SK-N-SH (cell line): ENCODE measurements at regions not wholly inside any gene's neighbourhood (a gene's known extent, or its start where the extent isn't known, plus 50 kb on each side); places are given as distances from the start of the nearest gene placed in this dataset.

Experiments used
- CTCF ChIA-PET: fragments of 300-600, 350-600 bp; formaldehyde crosslinking; extraction: SDS; loops from one replicate; lab custom pipeline; 2021; lab: Yijun Ruan, JAX
- POLR2A ChIA-PET: fragments of 350-600 bp; sonication (Branson Sonifier 250); formaldehyde crosslinking; extraction: SDS; loops from one replicate; lab custom pipeline; 2020; ENCODE audit warnings: antibody characterized with exemption, inconsistent platforms; lab: Yijun Ruan, JAX
- DNase-seq: peaks from one replicate; pipeline ENCODE4 v3.0.0; 2012
- H2AFZ ChIP-seq: fragments of 200-600 bp; sonication (generic); 2 replicates; pipeline ENCODE4 v1.8.1; 2016; ENCODE audit warnings: antibody characterized with exemption, mild to moderate bottlenecking, low read depth
- H3F3A ChIP-seq: fragments of 200-600 bp; sonication (generic); replicated peaks from 2 replicates; pipeline ENCODE3; 2016; ENCODE audit warnings: antibody characterized with exemption, mild to moderate bottlenecking; ENCODE audit not compliant: insufficient read depth
- H3K27ac ChIP-seq, 2 experiments: fragments of 200-500 bp in 1 of 2; fragments of 200-600 bp in 1 of 2; sonication (Bioruptor generic) in 1 of 2; sonication (generic), shearing (Covaris generic) in 1 of 2; 2 replicates each; pipeline versions ENCODE4 v1.5.1 to v1.6.1; 2014 to 2016; ENCODE audit warnings: low read depth in 2 of 2, inconsistent platforms in 1 of 2, low read length in 1 of 2, mild to moderate bottlenecking in 1 of 2, mixed read lengths in 1 of 2
- H3K27me3 ChIP-seq: fragments of 200-600 bp; sonication (generic), shearing (Covaris generic); 2 replicates; pipeline ENCODE4 v1.6.1; 2016; ENCODE audit warnings: mixed run types; ENCODE audit not compliant: insufficient read depth
- H3K36me3 ChIP-seq, 2 experiments: fragments of 200-500 bp in 1 of 2; fragments of 200-600 bp in 1 of 2; sonication (Bioruptor generic) in 1 of 2; sonication (generic) in 1 of 2; replicated peaks in 1 of 2; 2 replicates each; pipeline versions ENCODE3 to v1.5.1; 2014 to 2016; ENCODE audit warnings: low read length in 1 of 2, mild to moderate bottlenecking in 1 of 2; ENCODE audit not compliant: insufficient read depth in 2 of 2, control insufficient read depth in 1 of 2
- H3K4me1 ChIP-seq, 2 experiments: fragments of 200-500 bp in 1 of 2; fragments of 200-600 bp in 1 of 2; sonication (Bioruptor generic) in 1 of 2; sonication (generic), shearing (Covaris generic) in 1 of 2; 2 replicates each; pipeline versions ENCODE4 v1.5.1 to v1.6.1; 2014 to 2016; ENCODE audit warnings: low read depth in 1 of 2, low read length in 1 of 2, mixed run types in 1 of 2; ENCODE audit not compliant: insufficient read depth in 2 of 2, control insufficient read depth in 1 of 2
- H3K4me2 ChIP-seq: fragments of 200-600 bp; sonication (generic), shearing (Covaris generic); 2 replicates; pipeline ENCODE4 v1.6.1; 2017; ENCODE audit warnings: mixed run types
- H3K4me3 ChIP-seq, 2 experiments: fragments of 200-500 bp in 1 of 2; fragments of 200-600 bp in 1 of 2; sonication (Bioruptor generic) in 1 of 2; sonication (generic), shearing (Covaris generic) in 1 of 2; 2 replicates each; pipeline versions ENCODE4 v1.5.1 to v1.8.1; 2014 to 2016; ENCODE audit warnings: low read depth in 2 of 2, inconsistent platforms in 1 of 2, low read length in 1 of 2, mild to moderate bottlenecking in 1 of 2, mixed read lengths in 1 of 2, moderate library complexity in 1 of 2
- H3K79me2 ChIP-seq: fragments of 200-600 bp; sonication (generic); 2 replicates; pipeline ENCODE4 v1.8.1; 2017; ENCODE audit warnings: mild to moderate bottlenecking; ENCODE audit not compliant: insufficient read depth
- H3K9ac ChIP-seq: fragments of 200-600 bp; sonication (generic); 2 replicates; pipeline ENCODE4 v1.6.1; 2017; ENCODE audit warnings: mixed run types
- H3K9me2 ChIP-seq: fragments of 200-600 bp; sonication (generic); 2 replicates; pipeline ENCODE4 v1.6.1; 2017; ENCODE audit warnings: mixed run types
- H3K9me3 ChIP-seq: fragments of 200-600 bp; sonication (generic); 2 replicates; pipeline ENCODE4 v1.6.1; 2017; ENCODE audit warnings: mixed run types, mild to moderate bottlenecking, moderate library complexity
- H4K20me1 ChIP-seq: fragments of 200-600 bp; sonication (generic); 2 replicates; pipeline ENCODE4 v1.6.1; 2017; ENCODE audit warnings: mild to moderate bottlenecking, mixed run types; ENCODE audit not compliant: insufficient read depth
- ELF1 ChIP-seq: IDR thresholded peaks from 2 replicates; pipeline ENCODE4 v1.4.0; 2012
- EP300 ChIP-seq, 2 experiments: IDR thresholded peaks; 2 replicates each; pipeline versions ENCODE4 v1.4.0 to v1.6.1; 2012; ENCODE audit warnings: borderline replicate concordance in 1 of 2, low read depth in 1 of 2, low read length in 1 of 2
- EZH2phosphoT487 ChIP-seq: fragments of 200-600 bp; sonication (generic); IDR thresholded peaks from 2 replicates; pipeline ENCODE4 v1.6.1; 2017; ENCODE audit warnings: low read depth, mixed run types, mild to moderate bottlenecking, antibody characterized with exemption, moderate library complexity, borderline replicate concordance
- FOXJ3 ChIP-seq: sonication (generic); formaldehyde crosslinking; IDR thresholded peaks from 2 replicates; pipeline ENCODE4 v1.5.1; 2020; ENCODE audit warnings: mild to moderate bottlenecking, missing genetic modification reagents
- FOXM1 ChIP-seq: IDR thresholded peaks from 2 replicates; pipeline ENCODE4 v1.4.0; 2012; ENCODE audit warnings: low read depth, mild to moderate bottlenecking
- GABPA ChIP-seq: IDR thresholded peaks from 2 replicates; pipeline ENCODE4 v1.4.0; 2012; ENCODE audit warnings: low read depth, mild to moderate bottlenecking
- GATA2 ChIP-seq: sonication (generic); formaldehyde crosslinking; IDR thresholded peaks from 2 replicates; pipeline ENCODE4 v1.5.0; 2020; ENCODE audit warnings: mild to moderate bottlenecking, missing genetic modification reagents
- IRF3 ChIP-seq: fragments of 150-350 bp; IDR thresholded peaks from 2 replicates; pipeline ENCODE4 v1.6.1; 2016; ENCODE audit warnings: mild to moderate bottlenecking, low read depth, low read length
- MEF2A ChIP-seq: IDR thresholded peaks from 2 replicates; pipeline ENCODE4 v1.4.0; 2012; ENCODE audit warnings: low read depth, borderline replicate concordance
- MXI1 ChIP-seq: IDR thresholded peaks from 2 replicates; pipeline ENCODE4 v1.6.1; 2012; ENCODE audit warnings: mild to moderate bottlenecking, low read depth, low read length, improper control_type of control experiment
- NRF1 ChIP-seq: IDR thresholded peaks from 2 replicates; pipeline ENCODE4 v1.6.1; 2012; ENCODE audit warnings: low read depth, mild to moderate bottlenecking, low read length
- POLR2AphosphoS5 ChIP-seq: IDR thresholded peaks from 2 replicates; pipeline ENCODE4 v1.6.1; 2012; ENCODE audit warnings: low read depth, low read length
- RAD21 ChIP-seq: IDR thresholded peaks from 2 replicates; pipeline ENCODE4 v1.6.1; 2012; ENCODE audit warnings: mild to moderate bottlenecking, low read length
- RXRA ChIP-seq: IDR thresholded peaks from 2 replicates; pipeline ENCODE4 v1.4.0; 2012; ENCODE audit warnings: low read depth, mild to moderate bottlenecking, borderline replicate concordance
- SMC3 ChIP-seq: IDR thresholded peaks from 2 replicates; pipeline ENCODE4 v1.6.1; 2012; ENCODE audit warnings: low read depth, low read length, improper control_type of control experiment
- USF1 ChIP-seq: IDR thresholded peaks from 2 replicates; pipeline ENCODE4 v1.4.0; 2012; ENCODE audit warnings: low read depth, borderline replicate concordance
- WGBS: methylation state at CpG from one replicate; pipeline ENCODE4 v1.1.6; 2017; ENCODE audit warnings: low lambda C conversion rate; 5-methylcytosine and 5-hydroxymethylcytosine counted together
- TF ChIP-seq, protein P1 (sequence below): IDR thresholded peaks from 2 replicates; pipeline ENCODE4 v1.4.0; 2012; ENCODE audit warnings: low read depth
- TF ChIP-seq, protein P2 (sequence below): IDR thresholded peaks from 2 replicates; pipeline ENCODE4 v1.4.0; 2012; ENCODE audit warnings: low read depth, borderline replicate concordance

GRCh38 chr20:12161734-12162133, 244.0 kb downstream of the BTBD3 start:
- POLR2A ChIA-PET = no interaction called here
- CTCF ChIA-PET = no interaction called here
- 20% methylated on average over 2 of the region's 2 CpGs for WGBS

DNA sequence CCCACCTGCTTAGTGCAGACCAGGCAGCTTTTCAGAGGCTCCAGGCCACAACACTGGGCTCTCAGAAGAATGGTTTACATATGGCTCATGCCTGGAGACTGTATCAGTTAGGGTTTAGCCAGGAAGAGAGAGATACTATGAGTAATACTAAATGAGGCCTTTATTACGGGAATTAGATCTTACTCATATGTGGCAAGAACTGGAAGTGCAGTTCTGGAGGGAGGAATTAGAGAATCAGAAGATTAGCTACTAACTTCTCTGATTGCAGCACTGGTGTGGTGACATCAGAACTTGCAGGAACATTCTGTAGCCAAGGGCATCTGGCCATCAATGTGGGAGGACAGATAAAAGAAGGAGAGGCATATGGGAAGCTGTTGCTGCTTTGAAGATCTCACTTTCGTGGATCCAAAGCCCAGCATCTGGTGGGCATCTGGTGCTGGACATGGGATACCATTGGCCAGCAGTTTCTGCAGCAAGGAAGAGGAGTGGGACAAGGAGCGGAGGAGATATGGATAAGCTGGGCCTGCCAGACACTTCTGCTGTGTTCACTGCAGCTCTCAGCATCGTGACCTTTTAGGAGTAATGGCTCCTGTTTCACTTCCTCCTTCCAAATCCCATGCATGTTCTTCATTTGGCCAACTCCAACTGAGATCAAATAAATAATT, 248.5 kb downstream of the BTBD3 start:
- ChIA-PET CTCF (interaction anchor here (0.7 to 1.7 kb wide), 3 partner anchors 23 to 536 kb away, joined by 3 to 4 read pairs (median 3); no protein-coding TSS in a partner anchor), POLR2A (no interaction called here)
- H4K20me1 ChIP-seq = no peaks in the 10 kb centered on the region
- peak overlapping the region in 1 of 2 experiments; percentile 69; a peak in 2 of 4 replicates for H3K27ac ChIP-seq
- H3K4me1 ChIP-seq = peaks cover 0 to 3% of the 10 kb centered on the region in 2 experiments; a peak in 2 of 4 replicates
- H3K4me2 ChIP-seq = no peak overlapping the region
- DNase-seq = peak; percentile 7
- no peaks in the 10 kb centered on the region for H3F3A ChIP-seq
- H3K79me2 ChIP-seq = no peaks in the 10 kb centered on the region
- H3K9me2 ChIP-seq = no peaks in the 10 kb centered on the region
- no peaks in the 10 kb centered on the region for H3K9me3 ChIP-seq
- H3K36me3 ChIP-seq = no peaks in the 10 kb centered on the region
- no peaks in the 10 kb centered on the region for H3K27me3 ChIP-seq
- whole genome bisulfite sequencing = 10% methylated on average over 4 of the region's 4 CpGs
- no peak for TF ChIP-seq MXI1
- no peak for TF ChIP-seq IRF3
- TF ChIP-seq EP300 (IDR thresholded peaks at IDR 0.05; ENCODE audit: borderline replicate concordance in 1 of 2, low read depth in 1 of 2, low read length in 1 of 2) = peak in 1 of 2 experiments; percentile 64; a peak in 1 of 4 replicates
- TF ChIP-seq ELF1 = no peak
- TF ChIP-seq, protein P1, sequence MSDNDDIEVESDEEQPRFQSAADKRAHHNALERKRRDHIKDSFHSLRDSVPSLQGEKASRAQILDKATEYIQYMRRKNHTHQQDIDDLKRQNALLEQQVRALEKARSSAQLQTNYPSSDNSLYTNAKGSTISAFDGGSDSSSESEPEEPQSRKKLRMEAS = no peak
- no peak for TF ChIP-seq USF1
- TF ChIP-seq SMC3 = no peak; the same call in 1 of the 2 replicates
- peak; percentile 25 for TF ChIP-seq RAD21
- no peak overlapping the region for H3K9ac ChIP-seq
- no peak overlapping the region for H2AFZ ChIP-seq
- no peak overlapping the region for H3K4me3 ChIP-seq

More at GRCh38 chr20:12161734-12162133, 244.0 kb downstream of the BTBD3 start:
- Histone ChIP-seq H3K79me2 (no peaks in the 10 kb centered on the region), H3K9me3 (no peaks in the 10 kb centered on the region), H3K4me3 (no peak overlapping the region), H3K27ac (no peak overlapping the region), H3F3A (no peaks in the 10 kb centered on the region), H3K9ac (no peak overlapping the region), H2AFZ (no peak overlapping the region), H3K36me3 (no peaks in the 10 kb centered on the region), H3K9me2 (no peaks in the 10 kb centered on the region), H3K4me1 (peaks cover 0 to 3% of the 10 kb centered on the region in 2 experiments; a peak in 2 of 4 replicates), H3K4me2 (no peak overlapping the region), H4K20me1 (no peaks in the 10 kb centered on the region), H3K27me3 (no peaks in the 10 kb centered on the region)
- TF ChIP-seq EZH2phosphoT487 = no peak
- no peak for TF ChIP-seq SMC3
- TF ChIP-seq, protein P1 = no peak
- TF ChIP-seq, protein P2, sequence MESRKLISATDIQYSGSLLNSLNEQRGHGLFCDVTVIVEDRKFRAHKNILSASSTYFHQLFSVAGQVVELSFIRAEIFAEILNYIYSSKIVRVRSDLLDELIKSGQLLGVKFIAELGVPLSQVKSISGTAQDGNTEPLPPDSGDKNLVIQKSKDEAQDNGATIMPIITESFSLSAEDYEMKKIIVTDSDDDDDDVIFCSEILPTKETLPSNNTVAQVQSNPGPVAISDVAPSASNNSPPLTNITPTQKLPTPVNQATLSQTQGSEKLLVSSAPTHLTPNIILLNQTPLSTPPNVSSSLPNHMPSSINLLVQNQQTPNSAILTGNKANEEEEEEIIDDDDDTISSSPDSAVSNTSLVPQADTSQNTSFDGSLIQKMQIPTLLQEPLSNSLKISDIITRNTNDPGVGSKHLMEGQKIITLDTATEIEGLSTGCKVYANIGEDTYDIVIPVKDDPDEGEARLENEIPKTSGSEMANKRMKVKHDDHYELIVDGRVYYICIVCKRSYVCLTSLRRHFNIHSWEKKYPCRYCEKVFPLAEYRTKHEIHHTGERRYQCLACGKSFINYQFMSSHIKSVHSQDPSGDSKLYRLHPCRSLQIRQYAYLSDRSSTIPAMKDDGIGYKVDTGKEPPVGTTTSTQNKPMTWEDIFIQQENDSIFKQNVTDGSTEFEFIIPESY = no peak
- no peak for TF ChIP-seq MEF2A
- no peak for TF ChIP-seq FOXM1
- TF ChIP-seq NRF1 = no peak
- TF ChIP-seq EP300 (IDR thresholded peaks at IDR 0.05; ENCODE audit: borderline replicate concordance in 1 of 2, low read depth in 1 of 2, low read length in 1 of 2) = no peak
- no peak for TF ChIP-seq FOXJ3 (CRISPR knock-in tag)
- TF ChIP-seq GATA2 (CRISPR knock-in tag) = no peak
- no peak for TF ChIP-seq RXRA
- no peak for TF ChIP-seq GABPA
- no peak for TF ChIP-seq POLR2AphosphoS5
- no peak for DNase-seq
